GM12864 (cell line): ENCODE measurements at regions not wholly inside any gene's neighbourhood (a gene's known extent, or its start where the extent isn't known, plus 50 kb on each side); places are given as distances from the start of the nearest gene placed in this dataset.

Source experiments
- DNase-seq: peaks from one replicate; pipeline ENCODE4 v3.0.0-alpha.2; 2011; ENCODE audit warnings: low read depth
- H3K4me3 ChIP-seq: 2 replicates; pipeline ENCODE4 v1.5.1; 2011; ENCODE audit warnings: mild to moderate bottlenecking, low read depth, low read length, control low read depth
- TF ChIP-seq, protein P1 (sequence below): IDR thresholded peaks from 2 replicates; pipeline ENCODE4 v1.5.1; 2011; ENCODE audit warnings: low read depth, mild to moderate bottlenecking, moderate library complexity, low read length, control low read depth, inconsistent platforms; ENCODE audit errors: missing control alignments

GRCh38 chr13:90454002-90454636, 893.4 kb upstream of the MIR17HG start:
- no peak overlapping the region for H3K4me3 ChIP-seq
- TF ChIP-seq, protein P1, sequence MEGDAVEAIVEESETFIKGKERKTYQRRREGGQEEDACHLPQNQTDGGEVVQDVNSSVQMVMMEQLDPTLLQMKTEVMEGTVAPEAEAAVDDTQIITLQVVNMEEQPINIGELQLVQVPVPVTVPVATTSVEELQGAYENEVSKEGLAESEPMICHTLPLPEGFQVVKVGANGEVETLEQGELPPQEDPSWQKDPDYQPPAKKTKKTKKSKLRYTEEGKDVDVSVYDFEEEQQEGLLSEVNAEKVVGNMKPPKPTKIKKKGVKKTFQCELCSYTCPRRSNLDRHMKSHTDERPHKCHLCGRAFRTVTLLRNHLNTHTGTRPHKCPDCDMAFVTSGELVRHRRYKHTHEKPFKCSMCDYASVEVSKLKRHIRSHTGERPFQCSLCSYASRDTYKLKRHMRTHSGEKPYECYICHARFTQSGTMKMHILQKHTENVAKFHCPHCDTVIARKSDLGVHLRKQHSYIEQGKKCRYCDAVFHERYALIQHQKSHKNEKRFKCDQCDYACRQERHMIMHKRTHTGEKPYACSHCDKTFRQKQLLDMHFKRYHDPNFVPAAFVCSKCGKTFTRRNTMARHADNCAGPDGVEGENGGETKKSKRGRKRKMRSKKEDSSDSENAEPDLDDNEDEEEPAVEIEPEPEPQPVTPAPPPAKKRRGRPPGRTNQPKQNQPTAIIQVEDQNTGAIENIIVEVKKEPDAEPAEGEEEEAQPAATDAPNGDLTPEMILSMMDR: no peak
- DNase-seq: no peak

- no peak for DNase-seq
- TF ChIP-seq, protein P1: no peak
- H3K4me3 ChIP-seq: no peak overlapping the region
These were observed 892.4 kb upstream of the MIR17HG start for GRCh38 chr13:90455067-90455466.

DNA sequence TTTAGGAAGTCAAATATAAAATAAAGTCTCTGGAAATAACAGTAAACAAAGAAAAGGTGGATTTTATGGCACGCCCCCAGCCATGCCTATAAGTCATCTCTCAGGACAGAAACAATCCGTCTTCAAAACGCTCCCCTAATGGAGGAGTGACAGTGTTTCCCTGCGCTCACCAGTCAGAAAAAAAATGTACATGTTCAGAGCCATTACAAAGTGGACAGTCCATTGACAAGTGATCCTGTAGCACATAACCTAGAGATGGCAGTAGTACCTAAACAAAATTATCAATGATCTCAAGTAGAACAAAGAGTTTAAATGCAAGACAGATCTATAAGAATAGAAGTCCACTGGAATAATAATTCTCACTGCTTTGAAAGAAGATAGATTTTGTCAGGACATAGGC, 891.7 kb upstream of the MIR17HG start:
- TF ChIP-seq, protein P1: no peak
- DNase-seq: no peak
- no peak overlapping the region for H3K4me3 ChIP-seq

GRCh38 chr13:90461398-90461797, 886.1 kb upstream of the MIR17HG start:
- no peak overlapping the region for H3K4me3 ChIP-seq
- no peak for DNase-seq
- TF ChIP-seq, protein P1: no peak

DNA sequence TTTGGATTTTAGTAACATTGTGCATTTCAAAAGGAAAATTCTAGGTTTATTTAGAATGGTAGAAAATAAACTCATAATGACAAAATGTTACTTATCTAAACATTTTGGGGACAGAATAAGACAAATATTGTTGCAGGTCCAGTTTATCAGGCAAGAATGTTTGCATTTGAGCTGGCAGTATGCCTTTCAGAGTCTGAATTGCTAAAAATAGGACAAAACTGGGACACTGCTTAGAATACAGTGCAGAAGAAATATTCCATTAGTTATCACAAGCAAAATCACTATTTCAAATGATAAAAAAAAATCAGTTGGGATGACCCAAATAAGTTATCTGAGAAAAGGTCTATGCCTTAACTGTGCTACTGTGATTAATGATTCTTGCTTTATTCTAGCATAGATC, 870.3 kb upstream of the MIR17HG start:
- no peak overlapping the region for H3K4me3 ChIP-seq
- TF ChIP-seq, protein P1: no peak
- no peak for DNase-seq

GRCh38 chr13:90483906-90484305, 863.6 kb upstream of the MIR17HG start:
- H3K4me3 ChIP-seq: no peak overlapping the region
- TF ChIP-seq, protein P1: no peak
- no peak for DNase-seq

- TF ChIP-seq, protein P1: no peak
- no peak for DNase-seq
- H3K4me3 ChIP-seq: no peak overlapping the region
These were observed 862.1 kb upstream of the MIR17HG start for GRCh38 chr13:90485436-90485835.
